K562 (cell line): ENCODE measurements at regions not wholly inside any gene's neighbourhood (a gene's known extent, or its start where the extent isn't known, plus 50 kb on each side); places are given as distances from the start of the nearest gene placed in this dataset.

Source experiments
- ATAC-seq: fragments of 200-7000 bp; cut with Tn5 transposase; 3 replicates; pipeline ENCODE4 v1.9.1; 2020; ENCODE audit warnings: moderate library complexity
- BruUV-seq: library from RNA; stranded (reverse); fragments of 400-500 nt; replicated peaks from 2 replicates; lab custom pipeline; 2021; lab: Mats Ljungman, UMichigan
- CTCF ChIA-PET: fragments of 300-600 bp; formaldehyde crosslinking; extraction: SDS; loops from one replicate; lab custom pipeline; 2021; ENCODE audit warnings: low intra/inter-chr PET ratio; lab: Yijun Ruan, JAX
- POLR2A ChIA-PET: fragments of 300-600, 350-650 bp; sonication (Branson Sonifier 250); formaldehyde crosslinking; extraction: SDS; loops from one replicate; lab custom pipeline; 2021; ENCODE audit warnings: antibody characterized with exemption, inconsistent platforms; lab: Yijun Ruan, JAX
- DNase-seq, 4 experiments: peaks; one replicate each; pipeline versions ENCODE4 v3.0.0 to v3.0.0-alpha.2; 2011 to 2018; ENCODE audit warnings: low spot score in 3 of 4, mixed read lengths in 3 of 4; ENCODE audit errors: extremely low read depth in 1 of 4
- FAIRE-seq: peaks from 2 replicates; lab custom pipeline; 2011; peaks lifted over from hg19 to GRCh38; lab: Jason Lieb, UNC
- H2AFZ ChIP-seq: 2 replicates; pipeline ENCODE4 v1.6.0; 2011; ENCODE audit warnings: low read depth, low read length, control low read depth, inconsistent platforms
- H3K27ac ChIP-seq: fragments of 200-600 bp; 3 replicates; pipeline ENCODE4 v1.8.0; 2011; ENCODE audit warnings: low read depth, mild to moderate bottlenecking, control low read depth, inconsistent platforms, low read length, moderate library complexity, mixed read lengths; ENCODE audit errors: extremely low read depth
- H3K27me3 ChIP-seq, 2 experiments: fragments of 300-600 bp in 1 of 2; 2 replicates in 1 of 2; 3 replicates in 1 of 2; pipeline versions ENCODE4 v1.6.0 to v1.8.0; 2011; ENCODE audit warnings: inconsistent platforms in 2 of 2, low read length in 2 of 2, mild to moderate bottlenecking in 1 of 2, mixed read lengths in 1 of 2, moderate library complexity in 1 of 2; ENCODE audit not compliant: control insufficient read depth in 2 of 2, insufficient read depth in 2 of 2
- H3K36me3 ChIP-seq: fragments of 300-600 bp; 3 replicates; pipeline ENCODE4 v1.8.0; 2011; ENCODE audit warnings: mild to moderate bottlenecking, low read length, inconsistent platforms; ENCODE audit not compliant: control insufficient read depth, insufficient read depth
- H3K4me1 ChIP-seq, 2 experiments: fragments of 200-600 bp in 1 of 2; replicated peaks in 1 of 2; 2 replicates in 1 of 2; 3 replicates in 1 of 2; pipeline versions ENCODE4 v1.5.1 to v1.8.0; 2011; ENCODE audit warnings: inconsistent platforms in 2 of 2, low read length in 2 of 2, mild to moderate bottlenecking in 1 of 2, mixed read lengths in 1 of 2, moderate library complexity in 1 of 2; ENCODE audit not compliant: control insufficient read depth in 2 of 2, insufficient read depth in 2 of 2
- H3K4me2 ChIP-seq: 2 replicates; pipeline ENCODE4 v1.6.1; 2011; ENCODE audit warnings: low read length, control low read depth, inconsistent platforms, mixed read lengths; ENCODE audit not compliant: insufficient read depth
- H3K4me3 ChIP-seq: fragments of 200-600 bp; sonication (generic), shearing (Covaris generic); 2 replicates; pipeline ENCODE4 v1.5.1; 2016; ENCODE audit warnings: control low read depth, inconsistent platforms
- H3K79me2 ChIP-seq: fragments of 200-600 bp; 3 replicates; pipeline ENCODE4 v1.8.0; 2011; ENCODE audit warnings: low read length, inconsistent platforms; ENCODE audit not compliant: control insufficient read depth, insufficient read depth
- H3K9ac ChIP-seq, 2 experiments: 2 replicates each; pipeline versions ENCODE4 v1.6.0 to v1.6.1; 2011; ENCODE audit warnings: low read depth in 2 of 2, low read length in 2 of 2, control low read depth in 1 of 2, inconsistent platforms in 1 of 2, mild to moderate bottlenecking in 1 of 2, mixed read lengths in 1 of 2; ENCODE audit not compliant: insufficient read depth in 1 of 2
- H3K9me1 ChIP-seq: one replicate; pipeline ENCODE4 v1.6.0; 2011; ENCODE audit warnings: inconsistent platforms, mild to moderate bottlenecking, low read length, moderate library complexity; ENCODE audit not compliant: control insufficient read depth, insufficient read depth
- H3K9me3 ChIP-seq: replicated peaks from 2 replicates; pipeline ENCODE4 v1.5.1; 2011; ENCODE audit warnings: low read depth, low read length, inconsistent platforms; ENCODE audit not compliant: control insufficient read depth, insufficient read depth
- H4K20me1 ChIP-seq: replicated peaks from 2 replicates; pipeline ENCODE4 v1.6.1; 2011; ENCODE audit warnings: low read length, inconsistent platforms, mixed read lengths; ENCODE audit not compliant: control insufficient read depth, insufficient read depth
- BRCA1 ChIP-seq, 2 experiments: fragments of 450-650 bp in 1 of 2; sonication (generic) in 1 of 2; formaldehyde crosslinking in 1 of 2; IDR thresholded peaks; 2 replicates each; pipeline versions ENCODE4 v1.5.0 to v1.6.1; 2017 to 2020; ENCODE audit warnings: mild to moderate bottlenecking in 1 of 2, missing genetic modification reagents in 1 of 2
- CREB5 ChIP-seq: fragments of 250-450 bp; sonication (Bioruptor Pico); IDR thresholded peaks from 2 replicates; pipeline ENCODE4 v1.5.0; 2020; ENCODE audit warnings: mild to moderate bottlenecking
- ETV1 ChIP-seq: fragments of 450-650 bp; conservative IDR thresholded peaks from 2 replicates; pipeline ENCODE4 v1.6.1; 2016; ENCODE audit warnings: missing genetic modification characterization, control low read depth, low read depth, missing compliant biosample characterization
- NCOA2 ChIP-seq, 2 experiments: fragments of 450-650 bp; IDR thresholded peaks; 2 replicates each; pipeline ENCODE4 v1.6.1; 2018; ENCODE audit warnings: mild to moderate bottlenecking in 2 of 2, moderate library complexity in 1 of 2; ENCODE audit not compliant: partially characterized antibody in 2 of 2
- SAP30 ChIP-seq: fragments of 200-600 bp; sonication (generic); IDR thresholded peaks from 2 replicates; pipeline ENCODE4 v1.6.1; 2012; ENCODE audit warnings: borderline replicate concordance, low read depth, mild to moderate bottlenecking, moderate library complexity, low read length, control low read depth, inconsistent platforms; ENCODE audit not compliant: insufficient read depth, poor library complexity, severe bottlenecking
- YBX1 ChIP-seq: fragments of 450-650 bp; IDR thresholded peaks from 2 replicates; pipeline ENCODE4 v1.7.1; 2016; ENCODE audit warnings: mild to moderate bottlenecking
- ZBTB5 ChIP-seq: fragments of 450-650 bp; IDR thresholded peaks from 2 replicates; pipeline ENCODE4 v1.6.1; 2017; ENCODE audit warnings: antibody characterized with exemption
- ZNF232 ChIP-seq: sonication (generic); formaldehyde crosslinking; IDR thresholded peaks from 2 replicates; pipeline ENCODE4 v1.8.0; 2022; ENCODE audit warnings: mild to moderate bottlenecking, missing genetic modification reagents
- WGBS: fragments of 100-300 bp; shearing (Covaris generic); methylation state at CpG from one replicate; pipeline ENCODE4 v1.1.6; 2016; ENCODE audit warnings: low coverage, mixed read lengths; ENCODE audit not compliant: insufficient coverage; ENCODE audit errors: missing lambda C conversion rate; 5-methylcytosine and 5-hydroxymethylcytosine counted together
- in situ Hi-C: fragments of 300-500 bp; cut with MboI; formaldehyde crosslinking; loops from 4 replicates; pipeline ENCODE4 v1.15.0; 2018; ENCODE audit warnings: inconsistent platforms, mixed read lengths
- intact Hi-C: fragments of 100-400 bp; cut with micrococcal nuclease; formaldehyde crosslinking; loops from 2 replicates; pipeline ENCODE4 v1.14.2; 2022

- Histone ChIP-seq H3K4me3 (no peak overlapping the region), H3K4me1 (no peaks in the 10 kb centered on the region), H3K4me2 (no peak overlapping the region), H3K79me2 (no peaks in the 10 kb centered on the region), H3K9ac (no peak overlapping the region), H3K9me3 (no peaks in the 10 kb centered on the region), H3K27me3 (no peaks in the 10 kb centered on the region), H4K20me1 (no peaks in the 10 kb centered on the region), H3K9me1 (no peaks in the 10 kb centered on the region), H3K36me3 (no peaks in the 10 kb centered on the region), H2AFZ (no peak overlapping the region), H3K27ac (no peak overlapping the region)
- intact Hi-C loops: no loop called here
- in situ Hi-C loops: no loop called here
- TF ChIP-seq ZNF232 (no peak), YBX1 (no peak), CREB5 (no peak), ZBTB5 (no peak), NCOA2 (IDR thresholded peaks at IDR 0.05; ENCODE audit: partially characterized antibody in 2 of 2) (no peak), BRCA1 (IDR thresholded peaks at IDR 0.05) (no peak), BRCA1 (CRISPR knock-in tag; IDR thresholded peaks at IDR 0.05) (no peak), SAP30 (no peak), ETV1 (tag) (no peak)
- 0% methylated on average over 1 of the region's 1 CpG for WGBS
- no peak for FAIRE-seq
- no peak for ATAC-seq
- ChIA-PET CTCF (no interaction called here), POLR2A (no interaction called here)
- DNase-seq: no peak
- BruUV-seq: no TSS peak
Measured at GRCh38 chr11:22923561-22923960, 63.3 kb upstream of the CCDC179 start.
